ENCODE measurements at regions not wholly inside any gene's neighbourhood (a gene's known extent, or its start where the extent isn't known, plus 50 kb on each side); places are given as distances from the start of the nearest gene placed in this dataset.

- Histone ChIP-seq H3K36me3 (no peaks in the 10 kb centered on the region), H3K27ac (no peak overlapping the region), H3K9me3 (no peaks in the 10 kb centered on the region), H3K4me3 (no peak overlapping the region), H3K4me1 (no peaks in the 10 kb centered on the region), H3K27me3 (peaks cover 0 to 17% (median 0%) of the 10 kb centered on the region in 9 donors)
- WGBS, 4 donors = 68 to 87% (median 81%) methylated on average over 2 of the region's 2 CpGs
- intact Hi-C loops (cut with DNase I) = no loop called here
- DNase-seq (no peak), ATAC-seq (no peak)
- TF ChIP-seq POLR2A (IDR thresholded peaks at IDR 0.05) (no peak), CTCF (IDR thresholded peaks at IDR 0.05) (no peak)
These were observed 60.7 kb upstream of the FAM9A start for GRCh38 chrX:8861908-8862307.

- H3K27me3 ChIP-seq = peaks cover 0 to 7% (median 0%) of the 10 kb centered on the region in 9 donors
- intact Hi-C loops (cut with DNase I) = no loop called here
- no peaks in the 10 kb centered on the region for H3K4me1 ChIP-seq
- H3K4me3 ChIP-seq = no peak overlapping the region
- WGBS, 4 donors = 77 to 81% (median 78%) methylated on average over 11 of the region's 11 CpGs
- DNase-seq (no peak), ATAC-seq (no peak)
- H3K9me3 ChIP-seq = no peaks in the 10 kb centered on the region
- H3K27ac ChIP-seq = no peak overlapping the region
- TF ChIP-seq CTCF (IDR thresholded peaks at IDR 0.05) (no peak), POLR2A (IDR thresholded peaks at IDR 0.05) (no peak)
- H3K36me3 ChIP-seq = no peaks in the 10 kb centered on the region
These were observed 50.2 kb upstream of the FAM9A start for GRCh38 chrX:8851231-8851886.
